Inflammatory macrophage treated with lipopolysaccharide for 1 hour (primary cell): ENCODE measurements at regions not wholly inside any gene's neighbourhood (a gene's known extent, or its start where the extent isn't known, plus 50 kb on each side); places are given as distances from the start of the nearest gene placed in this dataset.

ENCODE experiments used
- DNase-seq, 2 donors: peaks; one replicate each; pipeline ENCODE4 v3.0.0-alpha.2; 2020 to 2022

- no peak for DNase-seq
Measured at GRCh38 chr5:173744551-173744950, 128.1 kb upstream of the BOD1 start.

- peak; percentile 27 to 32 for DNase-seq
Measured at GRCh38 chr5:173745123-173745522, 128.7 kb upstream of the BOD1 start.

GRCh38 chr5:173745557-173745956 lies 129.1 kb upstream of the BOD1 start:
- peak; percentile 40 to 58 for DNase-seq

GRCh38 chr5:173746047-173746646 lies 129.7 kb upstream of the BOD1 start:
- DNase-seq: no peak

- no peak for DNase-seq
Measured at GRCh38 chr5:173747876-173748275, 131.4 kb upstream of the BOD1 start.

GRCh38 chr5:173750538-173751265 lies 134.3 kb upstream of the BOD1 start:
- DNase-seq: no peak

- DNase-seq: no peak
Measured at GRCh38 chr5:173751266-173751600, 134.8 kb upstream of the BOD1 start.

GRCh38 chr5:173752653-173753052 lies 135.5 kb upstream of the CPEB4 start:
- no peak for DNase-seq

GRCh38 chr5:173753307-173754168 lies 134.6 kb upstream of the CPEB4 start:
- DNase-seq: no peak

- no peak for DNase-seq
Measured at GRCh38 chr5:173755319-173755718, 132.8 kb upstream of the CPEB4 start.

- no peak for DNase-seq
Measured at GRCh38 chr5:173757403-173758209, 130.5 kb upstream of the CPEB4 start.

- no peak for DNase-seq
Measured at GRCh38 chr5:173758676-173759075, 129.5 kb upstream of the CPEB4 start.

- no peak for DNase-seq
Measured at GRCh38 chr5:173759691-173760090, 128.5 kb upstream of the CPEB4 start.

GRCh38 chr5:173760461-173761177 lies 127.5 kb upstream of the CPEB4 start:
- DNase-seq: no peak

GRCh38 chr5:173761178-173761513 lies 127.0 kb upstream of the CPEB4 start:
- DNase-seq: no peak

GRCh38 chr5:173762045-173762444 lies 126.1 kb upstream of the CPEB4 start:
- DNase-seq: no peak

GRCh38 chr5:173762930-173763329 lies 125.2 kb upstream of the CPEB4 start:
- DNase-seq: no peak

GRCh38 chr5:173763410-173763809 lies 124.7 kb upstream of the CPEB4 start:
- DNase-seq: no peak

- DNase-seq: peak; percentile 71 to 90
Measured at GRCh38 chr5:173764332-173765028, 123.7 kb upstream of the CPEB4 start.

GRCh38 chr5:173765029-173765644 lies 123.0 kb upstream of the CPEB4 start:
- DNase-seq: no peak

- no peak for DNase-seq
Measured at GRCh38 chr5:173765661-173766060, 122.5 kb upstream of the CPEB4 start.
